ENCODE measurements at regions not wholly inside any gene's neighbourhood (a gene's known extent, or its start where the extent isn't known, plus 50 kb on each side); places are given as distances from the start of the nearest gene placed in this dataset.

DNA sequence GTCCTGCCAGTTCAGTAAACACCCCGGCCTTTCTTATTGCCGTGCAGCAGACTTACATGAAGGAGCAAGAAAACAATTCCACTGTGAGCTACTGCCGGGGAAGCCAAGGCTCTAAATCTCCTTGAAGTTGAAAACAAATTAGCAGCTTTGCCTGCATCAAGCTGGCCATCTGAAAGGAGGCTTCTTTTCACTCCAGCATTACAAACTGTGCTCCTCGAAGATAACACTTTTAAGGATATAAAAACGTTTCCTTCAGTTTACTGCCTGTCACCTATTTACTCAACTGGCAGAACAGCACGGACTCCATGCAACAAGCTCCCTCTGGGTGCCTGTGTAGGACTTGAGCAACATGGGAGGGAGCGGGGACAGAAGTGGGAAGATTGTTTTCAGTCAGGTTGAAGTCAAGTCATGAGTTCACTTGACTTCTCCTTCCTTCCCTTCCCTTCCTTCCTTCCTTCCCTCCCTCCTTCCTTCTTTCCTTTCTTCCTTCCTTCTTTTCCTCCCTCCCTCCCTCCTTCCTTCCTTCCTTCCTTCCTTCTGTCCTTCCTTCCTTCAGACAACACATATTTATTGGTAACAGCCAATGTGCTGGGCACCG is 67.4 kb downstream of the ZNF608 start:
- intact Hi-C loops (cut with DNase I; ENCODE audit: low total_unique reads) = no loop called here
- no peak for DNase-seq
- no peak overlapping the region for H3K4me3 ChIP-seq
- H3K27me3 ChIP-seq (replicated peaks in 1 of 7) = no peaks in the 10 kb centered on the region
- no peak for TF ChIP-seq POLR2AphosphoS5 (IDR thresholded peaks at IDR 0.05)
- no peak for TF ChIP-seq POLR2A (IDR thresholded peaks at IDR 0.05)
- no peak for TF ChIP-seq CTCF (IDR thresholded peaks at IDR 0.05 in 8 of 11, conservative IDR thresholded peaks at IDR 0.05 in 3 of 11)
- H3K36me3 ChIP-seq = no peaks in the 10 kb centered on the region
- H3K9me3 ChIP-seq = no peaks in the 10 kb centered on the region
- peaks cover 0 to 19% (median 8%) of the 10 kb centered on the region in 6 donors for H3K4me1 ChIP-seq
- 60 to 75% (median 75%) methylated on average over 8 of the region's 8 CpGs for WGBS, 5 donors
- no peak overlapping the region for H3K27ac ChIP-seq

DNA sequence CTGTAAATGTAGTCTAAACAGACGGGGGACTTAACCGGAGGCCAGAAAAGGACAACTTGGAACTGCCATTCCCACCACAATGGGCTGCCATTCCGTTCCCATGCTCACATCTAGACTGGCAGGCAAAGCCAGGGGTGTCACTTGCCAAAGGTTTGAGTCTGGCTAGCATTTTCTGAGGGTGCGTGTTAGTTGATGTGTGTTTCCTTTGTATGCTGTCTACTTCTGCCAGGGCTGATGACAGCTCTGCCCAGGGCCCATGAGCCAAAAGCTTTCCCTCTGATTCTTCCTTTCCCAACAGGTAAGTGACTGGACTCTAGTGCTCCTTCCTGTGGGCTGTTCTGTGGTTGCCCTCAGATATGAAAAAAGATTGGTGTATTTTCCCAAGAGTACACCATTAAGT is 68.0 kb downstream of the ZNF608 start:
- no peak for TF ChIP-seq CTCF (IDR thresholded peaks at IDR 0.05 in 8 of 11, conservative IDR thresholded peaks at IDR 0.05 in 3 of 11)
- no peak for TF ChIP-seq POLR2A (IDR thresholded peaks at IDR 0.05)
- H3K4me3 ChIP-seq = no peak overlapping the region
- intact Hi-C loops (cut with DNase I; ENCODE audit: low total_unique reads) = no loop called here
- H3K27ac ChIP-seq = peak overlapping the region in 1 of 8 donors; percentile 42
- DNase-seq = no peak
- 86 to 99% (median 93%) methylated on average over 3 to 4 of the region's 4 CpGs for WGBS, 5 donors
- H3K36me3 ChIP-seq = no peaks in the 10 kb centered on the region
- H3K9me3 ChIP-seq = no peaks in the 10 kb centered on the region
- no peaks in the 10 kb centered on the region for H3K27me3 ChIP-seq (replicated peaks in 1 of 7)
- H3K4me1 ChIP-seq = peaks cover 0 to 19% (median 8%) of the 10 kb centered on the region in 6 donors

GRCh38 chr5:124677374-124678351 is 68.8 kb downstream of the ZNF608 start:
- no peaks in the 10 kb centered on the region for H3K27me3 ChIP-seq (replicated peaks in 1 of 7)
- H3K9me3 ChIP-seq = no peaks in the 10 kb centered on the region
- H3K4me1 ChIP-seq = peaks cover 0 to 19% (median 8%) of the 10 kb centered on the region in 6 donors
- TF ChIP-seq CTCF (IDR thresholded peaks at IDR 0.05 in 8 of 11, conservative IDR thresholded peaks at IDR 0.05 in 3 of 11) (no peak), POLR2A (IDR thresholded peaks at IDR 0.05) (no peak), POLR2AphosphoS5 (IDR thresholded peaks at IDR 0.05) (no peak)
- 65 to 83% (median 74%) methylated on average over 9 of the region's 9 CpGs for WGBS, 5 donors
- intact Hi-C loops (cut with DNase I; ENCODE audit: low total_unique reads) = no loop called here
- DNase-seq = no peak
- no peak overlapping the region for H3K4me3 ChIP-seq
- peak overlapping the region in 5 of 8 donors; percentile 0 to 42 (median 27) for H3K27ac ChIP-seq
- no peaks in the 10 kb centered on the region for H3K36me3 ChIP-seq

Data from spleen (tissue), 11 donors.